Glomerular endothelial cell (primary cell): ENCODE measurements at regions not wholly inside any gene's neighbourhood (a gene's known extent, or its start where the extent isn't known, plus 50 kb on each side); places are given as distances from the start of the nearest gene placed in this dataset.

ENCODE experiments used
- DNase-seq: peaks from one replicate; pipeline ENCODE4 v3.0.0-alpha.2; 2011; ENCODE audit warnings: low read depth, low spot score; ENCODE audit errors: extremely low read depth

- DNase-seq, result no peak
Measured at GRCh38 chr2:226352941-226353560, 446.6 kb downstream of the IRS1 start.

GRCh38 chr2:226351711-226352110, 447.9 kb downstream of the IRS1 start:
- DNase-seq, result no peak

GRCh38 chr2:226339616-226340015, 460.0 kb downstream of the IRS1 start:
- DNase-seq, result no peak

- DNase-seq, result no peak
Measured at GRCh38 chr2:226338825-226339224, 460.8 kb downstream of the IRS1 start.

- DNase-seq, result no peak
Measured at GRCh38 chr2:226337941-226338600, 461.5 kb downstream of the IRS1 start.

GRCh38 chr2:226336283-226336682, 463.3 kb downstream of the IRS1 start:
- DNase-seq, result no peak

GRCh38 chr2:226334981-226335720, 464.5 kb downstream of the IRS1 start:
- DNase-seq, result no peak

GRCh38 chr2:226333388-226333787, 466.2 kb downstream of the IRS1 start:
- no peak for DNase-seq

- DNase-seq, result no peak
Measured at GRCh38 chr2:226330206-226330605, 469.4 kb downstream of the IRS1 start.

- DNase-seq, result no peak
Measured at GRCh38 chr2:226329180-226329579, 470.4 kb downstream of the IRS1 start.

GRCh38 chr2:226327830-226328229, 471.8 kb downstream of the IRS1 start:
- no peak for DNase-seq

- DNase-seq, result no peak
Measured at GRCh38 chr2:226325526-226325925, 474.1 kb downstream of the IRS1 start.

- DNase-seq, result no peak
Measured at GRCh38 chr2:226320076-226320948, 479.3 kb downstream of the IRS1 start.

GRCh38 chr2:226317970-226318369, 481.6 kb downstream of the IRS1 start:
- DNase-seq, result no peak

GRCh38 chr2:226313060-226313459, 486.6 kb downstream of the IRS1 start:
- DNase-seq, result no peak

GRCh38 chr2:226312155-226312554, 487.5 kb downstream of the IRS1 start:
- DNase-seq, result no peak

- DNase-seq, result no peak
Measured at GRCh38 chr2:226310146-226310545, 489.5 kb downstream of the IRS1 start.

- no peak for DNase-seq
Measured at GRCh38 chr2:226308986-226309385, 490.6 kb downstream of the IRS1 start.

- no peak for DNase-seq
Measured at GRCh38 chr2:226308323-226308680, 491.3 kb downstream of the IRS1 start.

- DNase-seq, result no peak
Measured at GRCh38 chr2:226307487-226308322, 491.9 kb downstream of the IRS1 start.
